Upper lobe of right lung (tissue), 1 donor: ENCODE measurements at regions not wholly inside any gene's neighbourhood (a gene's known extent, or its start where the extent isn't known, plus 50 kb on each side); places are given as distances from the start of the nearest gene placed in this dataset.
A peak's percentile ranks its signal among the peaks of the same experiment; 100 is the strongest.

Experiments
- ATAC-seq: fragments of 200-7000 bp; cut with Tn5 transposase; one replicate; pipeline ENCODE4 v1.9.1; 2020; ENCODE audit warnings: mild to moderate bottlenecking, moderate library complexity
- DNase-seq: peaks from one replicate; pipeline ENCODE4 v3.0.0-alpha.2; 2020
- H3K27ac ChIP-seq: fragments of 200-600 bp; one replicate; pipeline ENCODE4 v1.8.0; 2022
- H3K27me3 ChIP-seq: fragments of 200-600 bp; one replicate; pipeline ENCODE4 v1.8.0; 2022; ENCODE audit warnings: mild to moderate bottlenecking
- H3K36me3 ChIP-seq: fragments of 200-600 bp; one replicate; pipeline ENCODE4 v1.8.0; 2022
- H3K4me1 ChIP-seq: fragments of 200-600 bp; one replicate; pipeline ENCODE4 v1.8.0; 2022
- H3K4me3 ChIP-seq: fragments of 200-600 bp; one replicate; pipeline ENCODE4 v1.8.0; 2022; ENCODE audit warnings: mild to moderate bottlenecking
- H3K9me3 ChIP-seq: fragments of 200-600 bp; one replicate; pipeline ENCODE4 v1.8.0; 2022
- intact Hi-C: fragments of 100-400 bp; cut with DNase I; formaldehyde crosslinking; loops from one replicate; pipeline ENCODE4 v1.11.0; 2022
- TF ChIP-seq, protein P1 (sequence below): fragments of 200-600 bp; IDR thresholded peaks from one replicate; pipeline ENCODE4 v1.8.0; 2022; ENCODE audit warnings: antibody characterized with exemption
- donor health status: DM: no; HTN: yes; CAD: no; lungs with severe emphysema.

DNA sequence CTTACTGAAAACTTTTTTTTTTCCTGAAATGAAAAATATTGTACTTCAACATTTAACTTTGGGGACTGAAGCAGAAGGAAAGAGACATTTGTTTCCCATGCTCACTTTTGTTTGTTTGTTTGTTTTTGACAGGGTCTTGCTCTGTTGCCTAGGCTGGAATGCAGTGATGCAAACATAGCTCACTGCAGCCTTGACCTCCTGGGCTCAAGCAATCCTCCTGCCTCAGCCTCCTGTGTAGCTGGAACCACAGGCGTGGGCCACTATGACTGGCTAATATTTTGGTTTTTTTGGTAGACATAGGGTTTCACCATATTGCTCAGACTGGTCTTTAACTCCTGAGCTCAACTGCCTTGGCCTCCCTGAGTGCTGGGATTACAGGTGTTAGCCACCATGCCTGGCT, 70.9 kb upstream of the SPTBN1 start:
- Histone ChIP-seq H3K9me3 (no peaks in the 10 kb centered on the region), H3K4me1 (peaks cover 12% of the 10 kb centered on the region), H3K27ac (no peak overlapping the region), H3K27me3 (no peaks in the 10 kb centered on the region), H3K4me3 (no peak overlapping the region), H3K36me3 (no peaks in the 10 kb centered on the region)
- intact Hi-C loops, result no loop called here
- ATAC-seq (no peak), DNase-seq (no peak)
- TF ChIP-seq, protein P1, sequence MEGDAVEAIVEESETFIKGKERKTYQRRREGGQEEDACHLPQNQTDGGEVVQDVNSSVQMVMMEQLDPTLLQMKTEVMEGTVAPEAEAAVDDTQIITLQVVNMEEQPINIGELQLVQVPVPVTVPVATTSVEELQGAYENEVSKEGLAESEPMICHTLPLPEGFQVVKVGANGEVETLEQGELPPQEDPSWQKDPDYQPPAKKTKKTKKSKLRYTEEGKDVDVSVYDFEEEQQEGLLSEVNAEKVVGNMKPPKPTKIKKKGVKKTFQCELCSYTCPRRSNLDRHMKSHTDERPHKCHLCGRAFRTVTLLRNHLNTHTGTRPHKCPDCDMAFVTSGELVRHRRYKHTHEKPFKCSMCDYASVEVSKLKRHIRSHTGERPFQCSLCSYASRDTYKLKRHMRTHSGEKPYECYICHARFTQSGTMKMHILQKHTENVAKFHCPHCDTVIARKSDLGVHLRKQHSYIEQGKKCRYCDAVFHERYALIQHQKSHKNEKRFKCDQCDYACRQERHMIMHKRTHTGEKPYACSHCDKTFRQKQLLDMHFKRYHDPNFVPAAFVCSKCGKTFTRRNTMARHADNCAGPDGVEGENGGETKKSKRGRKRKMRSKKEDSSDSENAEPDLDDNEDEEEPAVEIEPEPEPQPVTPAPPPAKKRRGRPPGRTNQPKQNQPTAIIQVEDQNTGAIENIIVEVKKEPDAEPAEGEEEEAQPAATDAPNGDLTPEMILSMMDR, result no peak

DNA sequence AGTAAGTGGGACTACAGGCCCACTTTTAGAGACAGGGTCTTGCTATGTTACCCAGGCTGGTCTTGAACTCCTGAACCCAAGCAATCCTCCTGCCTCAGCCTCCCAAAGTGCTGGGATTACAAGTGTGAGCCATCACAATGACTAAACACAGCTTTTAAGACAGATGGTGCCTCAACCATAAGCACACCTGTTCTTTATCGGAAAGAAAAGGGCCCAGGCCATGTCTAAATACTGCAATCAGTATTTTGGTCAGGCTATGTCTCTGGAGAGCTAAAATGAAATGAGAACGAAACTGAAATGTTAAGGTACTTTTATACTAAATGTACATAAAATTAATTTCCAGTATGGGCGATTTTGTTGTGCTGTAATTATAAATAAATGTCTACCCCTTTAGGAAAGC, 69.5 kb upstream of the SPTBN1 start:
- Histone ChIP-seq H3K27me3 (no peaks in the 10 kb centered on the region), H3K4me3 (no peak overlapping the region), H3K36me3 (no peaks in the 10 kb centered on the region), H3K27ac (peak overlapping the region; percentile 76), H3K9me3 (no peaks in the 10 kb centered on the region), H3K4me1 (peaks cover 12% of the 10 kb centered on the region)
- intact Hi-C loops, result no loop called here
- TF ChIP-seq, protein P1, result no peak
- no peak for ATAC-seq
- DNase-seq, result no peak

DNA sequence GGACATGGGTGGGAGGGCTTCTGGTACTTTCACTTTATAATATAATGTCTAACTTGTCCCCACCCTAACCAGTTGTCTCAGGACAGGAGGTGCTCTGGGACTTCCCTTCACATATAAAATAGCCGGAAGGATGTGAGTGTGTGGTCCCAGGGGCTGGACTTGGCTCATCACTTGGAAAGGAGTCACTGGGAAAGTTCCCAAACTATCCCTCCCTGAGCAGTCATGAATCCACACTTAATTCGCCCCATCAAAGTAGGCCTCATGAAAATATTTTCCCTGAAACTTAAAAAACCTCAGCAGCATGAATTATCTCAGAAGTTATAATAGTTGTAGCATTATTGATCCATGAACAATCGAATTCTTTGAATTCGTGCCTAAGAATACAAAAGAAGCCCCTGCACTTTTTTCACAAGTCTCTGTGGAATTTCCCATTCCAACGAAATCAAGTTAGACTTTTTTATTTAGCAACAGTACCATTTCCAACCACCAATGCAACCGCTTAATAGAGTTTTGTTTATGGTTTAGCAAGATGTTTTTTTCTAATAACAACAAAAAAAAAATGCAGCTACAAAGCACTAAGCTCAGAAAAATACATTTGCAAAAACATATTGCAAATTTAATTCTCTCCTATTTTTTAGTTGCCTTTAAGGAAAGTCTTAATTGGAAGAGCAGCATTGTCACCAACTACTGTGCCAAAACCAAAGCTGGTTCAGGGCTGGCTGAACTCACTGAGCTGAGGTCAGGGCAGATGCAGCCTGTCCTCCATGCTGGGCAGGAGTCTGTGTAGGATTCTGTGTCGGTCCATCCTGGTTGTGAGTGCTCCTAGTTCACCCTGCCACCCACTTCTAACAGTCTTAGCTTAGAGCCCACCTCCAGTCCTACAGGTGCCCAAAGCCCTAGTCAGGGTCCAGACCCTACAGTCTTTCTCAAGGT, 68.8 kb upstream of the SPTBN1 start:
- H3K9me3 ChIP-seq, result no peaks in the 10 kb centered on the region
- H3K36me3 ChIP-seq, result no peaks in the 10 kb centered on the region
- H3K4me1 ChIP-seq, result peaks cover 12% of the 10 kb centered on the region
- intact Hi-C loops, result no loop called here
- TF ChIP-seq, protein P1, result no peak
- H3K4me3 ChIP-seq, result no peak overlapping the region
- ATAC-seq (peak; percentile 81), DNase-seq (no peak)
- H3K27me3 ChIP-seq, result no peaks in the 10 kb centered on the region
- peak overlapping the region; percentile 76 for H3K27ac ChIP-seq

DNA sequence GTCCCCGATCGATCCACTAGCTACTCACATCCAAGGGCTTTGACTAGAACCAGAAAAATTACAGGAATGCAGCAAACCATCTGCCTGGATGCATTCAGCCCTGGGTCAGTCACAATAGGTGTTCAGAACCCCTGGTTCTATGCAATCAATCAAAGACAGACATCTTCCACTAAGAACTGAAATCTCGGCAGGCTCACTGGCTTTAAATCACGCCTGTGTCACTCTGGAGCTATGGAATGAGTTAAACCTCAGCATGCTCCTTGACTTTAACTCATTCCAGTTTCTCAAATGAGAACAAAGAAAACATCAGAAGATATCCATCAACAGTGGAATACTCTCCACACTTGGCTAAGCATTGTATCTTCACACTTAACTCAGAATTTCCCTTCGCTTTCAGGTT, 68.1 kb upstream of the SPTBN1 start:
- intact Hi-C loops, result no loop called here
- no peak for DNase-seq

DNA sequence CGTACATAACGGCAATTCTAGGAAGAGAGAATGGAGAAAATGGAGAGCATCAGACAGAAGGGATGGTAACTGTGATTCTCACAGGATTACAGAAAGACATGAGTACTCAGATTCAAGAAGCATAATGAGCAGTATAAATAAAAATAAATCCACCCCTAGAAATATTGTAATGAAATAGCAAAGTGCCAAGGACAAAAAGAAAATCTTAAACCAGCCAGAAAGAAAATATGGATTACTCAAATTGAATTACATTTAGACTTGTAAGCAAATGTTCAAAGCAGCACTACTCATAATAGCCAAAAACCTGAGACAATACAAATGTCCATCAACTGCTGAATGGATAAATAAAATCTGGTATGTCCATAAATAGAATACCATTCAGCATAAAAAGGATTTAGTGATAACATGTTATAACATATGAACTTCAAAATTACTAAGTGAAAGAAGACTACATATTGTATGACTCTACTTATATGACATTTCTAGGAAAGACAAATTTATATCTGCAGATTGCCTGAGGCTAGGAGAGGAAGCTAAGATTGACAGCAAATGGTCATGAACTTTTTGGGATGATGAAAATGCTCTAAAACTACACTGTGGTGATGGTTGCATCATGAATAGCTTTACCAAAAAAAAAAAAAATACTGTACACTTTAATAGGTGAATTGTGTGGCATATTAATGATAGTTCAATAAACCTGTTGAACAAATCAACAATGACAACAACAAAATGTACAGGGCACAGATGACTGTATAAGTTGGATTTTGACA, 63.4 kb upstream of the SPTBN1 start:
- intact Hi-C loops, result no loop called here
- ATAC-seq, result no peak

More for the DNA sequence above, 68.1 kb upstream of the SPTBN1 start:
- Histone ChIP-seq H3K36me3 (no peaks in the 10 kb centered on the region), H3K4me1 (peaks cover 12% of the 10 kb centered on the region), H3K27me3 (no peaks in the 10 kb centered on the region), H3K4me3 (no peak overlapping the region), H3K9me3 (no peaks in the 10 kb centered on the region), H3K27ac (no peak overlapping the region)
- no peak for ATAC-seq
- TF ChIP-seq, protein P1, result no peak

More for the DNA sequence above, 63.4 kb upstream of the SPTBN1 start:
- DNase-seq, result no peak
- TF ChIP-seq, protein P1, result no peak
- Histone ChIP-seq H3K4me1 (peaks cover 5% of the 10 kb centered on the region), H3K27ac (no peak overlapping the region), H3K36me3 (no peaks in the 10 kb centered on the region), H3K4me3 (no peak overlapping the region), H3K27me3 (no peaks in the 10 kb centered on the region), H3K9me3 (no peaks in the 10 kb centered on the region)
